Esophagus muscularis mucosa (tissue), 3 donors: ENCODE measurements at regions not wholly inside any gene's neighbourhood (a gene's known extent, or its start where the extent isn't known, plus 50 kb on each side); places are given as distances from the start of the nearest gene placed in this dataset.

Experiments used
- CTCF ChIP-seq, 3 experiments: fragments of 200-600 bp in 2 of 3; fragments of 450-650 bp in 1 of 3; sonication (generic) in 2 of 3; IDR thresholded peaks; one replicate each; pipeline ENCODE4 v1.5.1; 2017 to 2019; ENCODE audit warnings: antibody characterized with exemption in 3 of 3, mild to moderate bottlenecking in 2 of 3, moderate library complexity in 1 of 3
- POLR2A ChIP-seq: fragments of 450-650 bp; IDR thresholded peaks from one replicate; pipeline ENCODE4 v1.6.1; 2017; ENCODE audit warnings: antibody characterized with exemption, moderate library complexity, mild to moderate bottlenecking, low read depth

DNA sequence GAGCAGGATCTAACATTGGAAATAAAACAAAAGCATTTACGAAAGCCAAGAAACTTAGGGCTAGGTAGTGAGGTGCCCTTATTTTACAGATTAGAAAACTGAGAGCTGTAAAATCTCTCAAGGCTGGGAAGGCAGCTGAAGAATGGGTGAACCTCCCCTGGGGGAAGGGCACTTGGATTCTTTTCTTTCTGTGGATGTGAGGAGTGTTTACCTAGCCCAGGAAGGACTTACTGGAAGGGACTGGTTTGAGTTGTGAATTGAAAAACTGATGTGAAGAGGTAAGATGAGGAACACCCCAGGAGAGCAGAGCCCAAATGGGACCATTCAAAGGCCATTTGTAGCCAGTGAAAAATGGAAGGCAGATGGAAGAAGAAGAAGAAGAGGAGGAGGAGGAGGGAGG lies 74.7 kb upstream of the NGF start:
- TF ChIP-seq POLR2A (no peak), CTCF (IDR thresholded peaks at IDR 0.05) (no peak)
